IPS-15b (cell line): ENCODE measurements at regions not wholly inside any gene's neighbourhood (a gene's known extent, or its start where the extent isn't known, plus 50 kb on each side); places are given as distances from the start of the nearest gene placed in this dataset.
"Not testable (repeated sequence)": the region's sequence is repeated elsewhere in the genome, so short reads cannot be mapped to it uniquely, and the experiment has no call there.

ENCODE experiments used
- H3K27me3 ChIP-seq: one replicate; pipeline ENCODE4 v1.6.1; 2013; ENCODE audit warnings: low read length; ENCODE audit not compliant: control insufficient read depth, insufficient read depth
- H3K36me3 ChIP-seq: one replicate; pipeline ENCODE4 v1.6.1; 2013; ENCODE audit warnings: low read length; ENCODE audit not compliant: control insufficient read depth, insufficient read depth
- H3K4me1 ChIP-seq: one replicate; pipeline ENCODE4 v1.6.1; 2013; ENCODE audit warnings: mild to moderate bottlenecking, low read length; ENCODE audit not compliant: control insufficient read depth, insufficient read depth
- H3K4me3 ChIP-seq: one replicate; pipeline ENCODE4 v1.5.1; 2013; ENCODE audit warnings: low read depth, low read length
- H3K9ac ChIP-seq: one replicate; pipeline ENCODE4 v1.6.1; 2013; ENCODE audit warnings: low read depth, mild to moderate bottlenecking, low read length
- H3K9me3 ChIP-seq: one replicate; pipeline ENCODE4 v1.6.1; 2013; ENCODE audit warnings: mild to moderate bottlenecking, low read length; ENCODE audit not compliant: control insufficient read depth, insufficient read depth

- Histone ChIP-seq H3K9me3 (no peaks in the 10 kb centered on the region), H3K9ac (no peak overlapping the region), H3K4me1 (no peaks in the 10 kb centered on the region), H3K36me3 (no peaks in the 10 kb centered on the region), H3K27me3 (no peaks in the 10 kb centered on the region), H3K4me3 (no peak overlapping the region)
These were observed 661.6 kb upstream of the NRG3 start for GRCh38 chr10:81213370-81213769.

DNA sequence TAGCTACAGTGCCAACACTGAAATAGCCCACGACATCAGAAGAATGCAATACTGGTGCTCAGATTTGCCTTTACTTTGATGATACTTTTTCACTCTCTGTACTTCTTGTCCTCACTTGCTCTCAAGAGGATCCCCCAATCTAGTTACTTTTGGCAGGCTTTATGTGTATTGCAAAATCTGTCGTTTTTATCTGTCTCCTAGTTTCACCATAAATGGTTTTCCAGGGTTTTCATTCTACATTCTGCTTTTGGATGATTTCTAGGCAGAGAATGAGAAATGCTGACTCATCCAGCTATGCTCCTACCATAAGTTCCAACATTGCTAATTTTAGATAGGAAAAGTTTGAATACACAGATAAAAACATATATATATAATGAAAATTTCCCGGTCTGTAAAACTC lies 659.5 kb upstream of the NRG3 start:
- H3K9me3 ChIP-seq: no peaks in the 10 kb centered on the region
- no peaks in the 10 kb centered on the region for H3K4me1 ChIP-seq
- H3K27me3 ChIP-seq: no peaks in the 10 kb centered on the region
- H3K36me3 ChIP-seq: no peaks in the 10 kb centered on the region
- H3K9ac ChIP-seq: no peak overlapping the region
- H3K4me3 ChIP-seq: no peak overlapping the region

DNA sequence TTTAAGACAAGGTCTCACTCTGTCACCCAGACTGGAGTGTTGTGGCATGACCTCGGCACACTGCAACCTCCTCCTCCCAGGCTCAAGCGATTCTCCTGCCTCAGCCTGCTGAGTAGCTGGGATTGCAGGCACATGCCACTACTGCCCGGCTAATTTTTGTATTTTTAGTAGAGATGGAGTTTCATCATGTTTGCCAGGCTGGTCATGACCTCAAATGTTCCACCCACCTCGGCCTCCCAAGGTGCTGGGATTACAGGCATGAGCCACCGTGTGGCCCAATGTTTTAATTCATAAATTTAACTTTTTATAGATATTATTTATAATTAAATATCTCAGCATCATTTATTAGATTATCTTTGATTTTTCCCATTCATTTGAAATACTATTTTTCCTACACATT lies 658.0 kb upstream of the NRG3 start:
- Histone ChIP-seq H3K36me3 (no peaks in the 10 kb centered on the region), H3K9me3 (no peaks in the 10 kb centered on the region), H3K27me3 (no peaks in the 10 kb centered on the region), H3K9ac (no peak overlapping the region), H3K4me1 (no peaks in the 10 kb centered on the region), H3K4me3 (no peak overlapping the region)

GRCh38 chr10:81218307-81218706 lies 656.7 kb upstream of the NRG3 start:
- H3K4me1 ChIP-seq: no peaks in the 10 kb centered on the region
- H3K4me3 ChIP-seq: no peak overlapping the region
- H3K27me3 ChIP-seq: no peaks in the 10 kb centered on the region
- no peaks in the 10 kb centered on the region for H3K9me3 ChIP-seq
- no peaks in the 10 kb centered on the region for H3K36me3 ChIP-seq
- H3K9ac ChIP-seq: no peak overlapping the region

DNA sequence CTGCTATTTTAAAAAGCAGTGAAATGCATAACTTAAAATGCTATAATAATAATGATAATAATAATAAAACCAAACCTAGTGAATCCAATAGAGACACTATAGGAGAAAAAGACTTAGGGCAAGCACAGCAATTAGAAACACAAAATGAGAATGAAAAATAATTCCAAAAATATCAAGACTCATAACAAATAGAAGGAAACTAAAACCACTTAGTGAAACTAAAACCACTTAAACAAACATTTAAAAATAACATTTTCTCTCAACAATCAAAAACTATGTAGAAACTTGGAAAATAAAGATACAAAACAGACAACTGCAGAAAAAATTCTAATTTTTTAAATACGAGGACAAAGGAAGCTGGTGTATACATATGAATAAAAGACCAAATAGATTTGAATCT lies 655.2 kb upstream of the NRG3 start:
- Histone ChIP-seq H3K4me1 (no peaks in the 10 kb centered on the region), H3K9ac (no peak overlapping the region), H3K4me3 (no peak overlapping the region), H3K9me3 (no peaks in the 10 kb centered on the region), H3K36me3 (no peaks in the 10 kb centered on the region), H3K27me3 (no peaks in the 10 kb centered on the region)

DNA sequence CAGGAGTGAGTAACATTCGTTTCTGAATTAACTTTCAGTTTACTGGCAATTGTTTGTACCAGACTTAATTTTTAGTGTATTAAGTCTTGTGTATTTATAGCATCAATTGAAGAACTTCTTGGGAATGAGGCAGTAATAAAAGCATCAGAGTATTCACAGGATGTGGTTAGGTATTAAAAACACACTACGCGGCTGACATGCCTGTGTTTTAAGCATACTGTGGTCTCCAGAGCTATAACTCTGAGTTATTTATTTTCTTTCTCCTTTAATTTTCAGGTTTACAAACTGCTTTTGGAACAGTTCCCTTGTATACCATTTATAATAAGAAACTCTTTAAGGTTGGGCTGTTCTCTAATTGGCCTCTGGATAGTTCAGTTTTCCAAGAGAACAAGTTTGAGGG lies 626.1 kb upstream of the NRG3 start:
- no peak overlapping the region for H3K4me3 ChIP-seq
- H3K9ac ChIP-seq: no peak overlapping the region
- peaks cover 20% of the 10 kb centered on the region for H3K4me1 ChIP-seq
- H3K36me3 ChIP-seq: no peaks in the 10 kb centered on the region
- H3K9me3 ChIP-seq: no peaks in the 10 kb centered on the region
- H3K27me3 ChIP-seq: no peaks in the 10 kb centered on the region

GRCh38 chr10:81251457-81252115 lies 623.4 kb upstream of the NRG3 start:
- H3K27me3 ChIP-seq: no peaks in the 10 kb centered on the region
- no peak overlapping the region for H3K9ac ChIP-seq
- H3K36me3 ChIP-seq: no peaks in the 10 kb centered on the region
- no peaks in the 10 kb centered on the region for H3K9me3 ChIP-seq
- peaks cover 20% of the 10 kb centered on the region for H3K4me1 ChIP-seq
- H3K4me3 ChIP-seq: no peak overlapping the region

DNA sequence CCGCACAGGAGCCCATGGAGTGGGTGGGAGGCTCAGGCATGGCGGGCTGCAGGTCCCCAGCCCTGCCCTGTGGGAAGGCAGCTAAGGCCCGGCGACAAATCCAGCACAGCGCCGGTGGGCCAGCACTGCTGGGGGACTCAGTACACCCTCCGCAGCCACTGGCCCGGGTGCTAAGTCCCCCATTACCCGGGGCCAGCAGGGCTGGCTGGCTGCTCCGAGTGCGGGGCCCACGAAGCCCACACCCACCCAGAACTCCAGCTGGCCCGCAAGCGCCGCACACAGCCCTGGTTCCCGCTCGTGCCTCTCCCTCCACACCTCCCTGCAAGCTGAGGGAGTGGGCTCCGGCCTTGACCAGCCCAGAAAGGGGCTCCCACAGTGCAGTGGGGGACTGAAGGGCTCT lies 610.0 kb upstream of the NRG3 start:
- H3K36me3 ChIP-seq, H3K9me3 ChIP-seq, H3K4me3 ChIP-seq, H3K4me1 ChIP-seq, H3K9ac ChIP-seq, H3K27me3 ChIP-seq: not testable (repeated sequence)

GRCh38 chr10:81270051-81270450 lies 604.9 kb upstream of the NRG3 start:
- Histone ChIP-seq H3K9ac (no peak overlapping the region), H3K4me3 (no peak overlapping the region), H3K36me3 (no peaks in the 10 kb centered on the region), H3K9me3 (no peaks in the 10 kb centered on the region), H3K27me3 (no peaks in the 10 kb centered on the region), H3K4me1 (no peaks in the 10 kb centered on the region)

- peaks cover 8% of the 10 kb centered on the region for H3K4me1 ChIP-seq
These were observed 594.2 kb upstream of the NRG3 start for GRCh38 chr10:81280497-81281479.

GRCh38 chr10:81288544-81288943 lies 586.5 kb upstream of the NRG3 start:
- no peaks in the 10 kb centered on the region for H3K27me3 ChIP-seq
- H3K9ac ChIP-seq: no peak overlapping the region
- H3K9me3 ChIP-seq: no peaks in the 10 kb centered on the region
- H3K4me3 ChIP-seq: no peak overlapping the region
- no peaks in the 10 kb centered on the region for H3K36me3 ChIP-seq
- H3K4me1 ChIP-seq: no peaks in the 10 kb centered on the region

More at GRCh38 chr10:81280497-81281479, 594.2 kb upstream of the NRG3 start:
- no peaks in the 10 kb centered on the region for H3K36me3 ChIP-seq
- H3K4me3 ChIP-seq: no peak overlapping the region
- no peaks in the 10 kb centered on the region for H3K9me3 ChIP-seq
- H3K27me3 ChIP-seq: no peaks in the 10 kb centered on the region
- H3K9ac ChIP-seq: no peak overlapping the region

DNA sequence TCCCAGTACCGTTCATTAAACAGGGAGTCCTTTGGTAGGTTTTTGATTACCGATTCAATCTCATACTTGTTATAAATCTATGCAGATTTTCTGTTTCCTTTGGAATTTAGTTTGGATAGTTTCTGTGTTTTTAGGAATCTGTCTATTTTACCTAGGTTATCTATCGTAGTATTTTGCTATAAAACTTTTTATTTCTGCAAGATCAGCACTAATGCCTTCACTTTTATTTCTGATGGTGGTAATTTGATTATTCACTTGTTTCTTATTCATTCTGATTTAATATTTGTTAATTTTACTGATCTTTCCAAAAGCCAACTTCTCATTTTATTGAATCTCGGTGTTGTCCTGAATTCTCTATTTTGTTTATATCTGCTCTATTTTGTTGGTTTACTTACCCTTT lies 577.7 kb upstream of the NRG3 start:
- Histone ChIP-seq H3K4me3 (no peak overlapping the region), H3K9me3 (no peaks in the 10 kb centered on the region), H3K27me3 (no peaks in the 10 kb centered on the region), H3K9ac (no peak overlapping the region), H3K36me3 (no peaks in the 10 kb centered on the region), H3K4me1 (no peaks in the 10 kb centered on the region)
